CD4-positive, alpha-beta T cell treated with Interleukin-10 for 1 hour (primary cell): ENCODE measurements at regions not wholly inside any gene's neighbourhood (a gene's known extent, or its start where the extent isn't known, plus 50 kb on each side); places are given as distances from the start of the nearest gene placed in this dataset.

Experiments used
- DNase-seq: peaks from one replicate; pipeline ENCODE4 v3.0.0-alpha.2; 2020

- no peak for DNase-seq
These were observed 524.6 kb downstream of the OTOL1 start for GRCh38 chr3:162021206-162021605.

GRCh38 chr3:162022911-162023310 is 526.3 kb downstream of the OTOL1 start:
- DNase-seq: no peak

GRCh38 chr3:162029736-162030135 is 533.1 kb downstream of the OTOL1 start:
- DNase-seq: no peak

GRCh38 chr3:162034368-162034767 is 537.8 kb downstream of the OTOL1 start:
- no peak for DNase-seq

GRCh38 chr3:162041622-162042021 is 545.0 kb downstream of the OTOL1 start:
- no peak for DNase-seq

- DNase-seq: no peak
These were observed 556.0 kb downstream of the OTOL1 start for GRCh38 chr3:162052636-162053035.

- DNase-seq: no peak
These were observed 576.1 kb downstream of the OTOL1 start for GRCh38 chr3:162072656-162073164.

- no peak for DNase-seq
These were observed 576.9 kb downstream of the OTOL1 start for GRCh38 chr3:162073422-162073975.

GRCh38 chr3:162077108-162077507 is 580.5 kb downstream of the OTOL1 start:
- DNase-seq: no peak

GRCh38 chr3:162082516-162082915 is 585.9 kb downstream of the OTOL1 start:
- DNase-seq: no peak

- no peak for DNase-seq
These were observed 590.8 kb downstream of the OTOL1 start for GRCh38 chr3:162087361-162087760.

- no peak for DNase-seq
These were observed 596.1 kb downstream of the OTOL1 start for GRCh38 chr3:162092751-162093150.

- DNase-seq: no peak
These were observed 597.7 kb downstream of the OTOL1 start for GRCh38 chr3:162094301-162094700.

- DNase-seq: no peak
These were observed 600.3 kb downstream of the OTOL1 start for GRCh38 chr3:162096874-162097273.

- no peak for DNase-seq
These were observed 607.2 kb downstream of the OTOL1 start for GRCh38 chr3:162103808-162104207.

GRCh38 chr3:162111861-162112260 is 615.3 kb downstream of the OTOL1 start:
- DNase-seq: no peak

- DNase-seq: no peak
These were observed 616.1 kb downstream of the OTOL1 start for GRCh38 chr3:162112719-162113118.

GRCh38 chr3:162117961-162118360 is 621.4 kb downstream of the OTOL1 start:
- no peak for DNase-seq

- DNase-seq: no peak
These were observed 623.0 kb downstream of the OTOL1 start for GRCh38 chr3:162119651-162120050.

- no peak for DNase-seq
These were observed 625.8 kb downstream of the OTOL1 start for GRCh38 chr3:162122405-162122804.

- DNase-seq: no peak
These were observed 629.2 kb downstream of the OTOL1 start for GRCh38 chr3:162125790-162126189.

GRCh38 chr3:162130582-162130981 is 634.0 kb downstream of the OTOL1 start:
- DNase-seq: no peak

- DNase-seq: no peak
These were observed 636.4 kb downstream of the OTOL1 start for GRCh38 chr3:162132981-162133380.

- DNase-seq: no peak
These were observed 638.0 kb downstream of the OTOL1 start for GRCh38 chr3:162134571-162134970.

- DNase-seq: no peak
These were observed 639.5 kb downstream of the OTOL1 start for GRCh38 chr3:162136136-162136535.
